IMR-90 (cell line): ENCODE measurements at regions not wholly inside any gene's neighbourhood (a gene's known extent, or its start where the extent isn't known, plus 50 kb on each side); places are given as distances from the start of the nearest gene placed in this dataset.

ENCODE experiments used
- ATAC-seq: fragments of 200-7000 bp; cut with Tn5 transposase; 2 replicates; pipeline ENCODE4 v1.9.1; 2020; ENCODE audit warnings: low read depth, mild to moderate bottlenecking, moderate library complexity
- BruUV-seq: library from RNA; stranded (reverse); fragments of 400-500 nt; replicated peaks from 2 replicates; lab custom pipeline; 2021; lab: Mats Ljungman, UMichigan
- CTCF ChIA-PET: fragments of 300-600 bp; formaldehyde crosslinking; extraction: SDS; loops from one replicate; lab custom pipeline; 2021; ENCODE audit warnings: antibody characterized with exemption; lab: Yijun Ruan, JAX
- POLR2A ChIA-PET: fragments of 300-600 bp; sonication (Branson Sonifier 250); formaldehyde crosslinking; loops from one replicate; lab custom pipeline; 2022; ENCODE audit warnings: antibody characterized with exemption; ENCODE audit not compliant: unreplicated experiment; lab: Charles Lee
- DNase-seq: peaks from one replicate; pipeline ENCODE4 v3.0.0; 2013
- H2AFZ ChIP-seq: replicated peaks from 2 replicates; pipeline ENCODE3; 2013; ENCODE audit warnings: low read length, mild to moderate bottlenecking; ENCODE audit not compliant: poor library complexity
- H2AK5ac ChIP-seq: 2 replicates; pipeline ENCODE4 v1.6.1; 2013; ENCODE audit warnings: low read depth, low read length, inconsistent platforms
- H2AK9ac ChIP-seq: replicated peaks from 2 replicates; pipeline ENCODE3; 2013; ENCODE audit warnings: mild to moderate bottlenecking, low read depth, low read length, moderate library complexity; ENCODE audit not compliant: poor library complexity
- H2BK120ac ChIP-seq: 2 replicates; pipeline ENCODE4 v1.6.1; 2013; ENCODE audit warnings: low read depth, low read length, inconsistent platforms
- H2BK15ac ChIP-seq: 3 replicates; pipeline ENCODE4 v1.6.1; 2013; ENCODE audit warnings: low read depth, low read length, inconsistent platforms
- H2BK20ac ChIP-seq: 2 replicates; pipeline ENCODE4 v1.6.1; 2013; ENCODE audit warnings: low read depth, mild to moderate bottlenecking, inconsistent platforms, low read length, moderate library complexity
- H2BK5ac ChIP-seq: 2 replicates; pipeline ENCODE4 v1.6.1; 2013; ENCODE audit warnings: mild to moderate bottlenecking, low read depth, low read length, inconsistent platforms; ENCODE audit not compliant: poor library complexity, severe bottlenecking
- H3K14ac ChIP-seq: replicated peaks from 2 replicates; pipeline ENCODE4 v1.6.1; 2013; ENCODE audit warnings: low read depth, low read length, inconsistent platforms
- H3K18ac ChIP-seq: 2 replicates; pipeline ENCODE4 v1.6.1; 2013; ENCODE audit warnings: low read depth, low read length, control low read depth
- H3K23ac ChIP-seq: 2 replicates; pipeline ENCODE4 v1.6.1; 2013; ENCODE audit warnings: low read depth, low read length, inconsistent platforms
- H3K27ac ChIP-seq: 2 replicates; pipeline ENCODE4 v1.5.1; 2013; ENCODE audit warnings: mild to moderate bottlenecking, control low read depth, low read length; ENCODE audit not compliant: insufficient read depth
- H3K27me3 ChIP-seq: 2 replicates; pipeline ENCODE4 v1.6.1; 2013; ENCODE audit warnings: low read length; ENCODE audit not compliant: control insufficient read depth, insufficient read depth
- H3K36me3 ChIP-seq: 2 replicates; pipeline ENCODE4 v1.6.1; 2013; ENCODE audit warnings: low read length, mixed read lengths; ENCODE audit not compliant: control insufficient read depth, insufficient read depth
- H3K4ac ChIP-seq: 2 replicates; pipeline ENCODE4 v1.6.1; 2013; ENCODE audit warnings: low read depth, low read length, inconsistent platforms
- H3K4me1 ChIP-seq: 2 replicates; pipeline ENCODE4 v1.6.1; 2013; ENCODE audit warnings: low read length, mixed read lengths; ENCODE audit not compliant: control insufficient read depth, insufficient read depth
- H3K4me2 ChIP-seq: 2 replicates; pipeline ENCODE4 v1.6.1; 2013; ENCODE audit warnings: low read depth, mild to moderate bottlenecking, control low read depth, low read length, moderate library complexity
- H3K4me3 ChIP-seq: 2 replicates; pipeline ENCODE4 v1.5.1; 2013; ENCODE audit warnings: low read depth, mild to moderate bottlenecking, control low read depth, low read length, moderate library complexity; ENCODE audit not compliant: insufficient read depth
- H3K56ac ChIP-seq: 2 replicates; pipeline ENCODE4 v1.6.1; 2013; ENCODE audit warnings: low read length, inconsistent platforms; ENCODE audit not compliant: insufficient read depth; ENCODE audit errors: extremely low read depth
- H3K79me1 ChIP-seq, 2 experiments: 2 replicates each; pipeline ENCODE4 v1.6.1; 2013; ENCODE audit warnings: low read length in 2 of 2, inconsistent platforms in 1 of 2, low read depth in 1 of 2
- H3K9ac ChIP-seq: 2 replicates; pipeline ENCODE4 v1.6.1; 2013; ENCODE audit warnings: low read depth, low read length, control low read depth
- H3K9me1 ChIP-seq: 2 replicates; pipeline ENCODE4 v1.6.1; 2013; ENCODE audit warnings: low read length, inconsistent platforms; ENCODE audit not compliant: insufficient read depth
- H3K9me3 ChIP-seq: 2 replicates; pipeline ENCODE4 v1.6.1; 2013; ENCODE audit warnings: low read length; ENCODE audit not compliant: control insufficient read depth, insufficient read depth
- H4K20me1 ChIP-seq: 2 replicates; pipeline ENCODE4 v1.6.1; 2013; ENCODE audit warnings: low read length, inconsistent platforms; ENCODE audit not compliant: insufficient read depth
- H4K5ac ChIP-seq: 2 replicates; pipeline ENCODE4 v1.6.1; 2013; ENCODE audit warnings: mild to moderate bottlenecking, low read depth, low read length, control low read depth
- H4K8ac ChIP-seq, 2 experiments: 2 replicates each; pipeline ENCODE4 v1.6.1; 2013; ENCODE audit warnings: low read depth in 2 of 2, low read length in 2 of 2, control low read depth in 1 of 2, inconsistent platforms in 1 of 2
- H4K91ac ChIP-seq: 2 replicates; pipeline ENCODE4 v1.6.1; 2013; ENCODE audit warnings: low read depth, low read length, inconsistent platforms; ENCODE audit not compliant: insufficient read depth
- CTCF ChIP-seq: conservative IDR thresholded peaks from 2 replicates; pipeline ENCODE4 v1.5.1; 2012; ENCODE audit warnings: mild to moderate bottlenecking, low read depth, low read length, improper control_type of control experiment
- FOS ChIP-seq: fragments of 150-350 bp; IDR thresholded peaks from 2 replicates; pipeline ENCODE4 v1.6.1; 2016; ENCODE audit warnings: low read depth, low read length
- MAZ ChIP-seq: IDR thresholded peaks from 2 replicates; pipeline ENCODE4 v1.6.1; 2012; ENCODE audit warnings: low read depth, mild to moderate bottlenecking, low read length, improper control_type of control experiment, moderate library complexity, borderline replicate concordance
- MXI1 ChIP-seq: IDR thresholded peaks from 2 replicates; pipeline ENCODE4 v1.6.1; 2012; ENCODE audit warnings: low read depth, mild to moderate bottlenecking, low read length, moderate library complexity, borderline replicate concordance
- NFE2L2 ChIP-seq: fragments of 150-350 bp; IDR thresholded peaks from 2 replicates; pipeline ENCODE4 v1.6.1; 2016; ENCODE audit warnings: low read depth, mild to moderate bottlenecking, low read length
- POLR2A ChIP-seq: IDR thresholded peaks from 2 replicates; pipeline ENCODE4 v1.6.1; 2012; ENCODE audit warnings: mild to moderate bottlenecking, low read depth, low read length
- RAD21 ChIP-seq: IDR thresholded peaks from 2 replicates; pipeline ENCODE4 v1.6.1; 2012; ENCODE audit warnings: low read length, improper control_type of control experiment
- RFX5 ChIP-seq: IDR thresholded peaks from 2 replicates; pipeline ENCODE4 v1.8.0; 2012; ENCODE audit warnings: low read depth, mild to moderate bottlenecking, low read length, moderate library complexity
- WGBS, 2 experiments: methylation state at CpG; one replicate each; pipeline versions ENCODE4 v1.1.5 to v1.1.7; 2013; ENCODE audit warnings: missing lambda C conversion rate in 2 of 2; ENCODE audit not compliant: insufficient read length in 1 of 2; ENCODE audit errors: extremely low coverage in 2 of 2; 5-methylcytosine and 5-hydroxymethylcytosine counted together
- dilution Hi-C: fragments of 300-500 bp; cut with HindIII; formaldehyde crosslinking; loops from one replicate; pipeline ENCODE4 v1.14.3; 2018; ENCODE audit warnings: low sequenced_read_pairs; ENCODE audit not compliant: unreplicated experiment
- in situ Hi-C: fragments of 300-500 bp; cut with MboI; formaldehyde crosslinking; loops from 3 replicates; pipeline ENCODE4 v1.14.3; 2019; ENCODE audit warnings: low sequenced_read_pairs, inconsistent platforms, mixed read lengths
- intact Hi-C: fragments of 100-400 bp; cut with micrococcal nuclease; formaldehyde crosslinking; loops from 2 replicates; pipeline ENCODE4 v1.10.0; 2022
- TF ChIP-seq, protein P1 (sequence below): fragments of 150-350 bp; IDR thresholded peaks from 2 replicates; pipeline ENCODE4 v1.6.1; 2017; ENCODE audit warnings: mild to moderate bottlenecking, antibody characterized with exemption, low read length, low read depth

GRCh38 chr2:217687771-217688170 is 315.0 kb downstream of the TNS1 start:
- in situ Hi-C loops (no loop called here), dilution Hi-C loops (no loop called here), intact Hi-C loops (no loop called here)
- Histone ChIP-seq H4K5ac (peak overlapping the region; percentile 25), H3K4ac (no peak overlapping the region; the same call in 1 of the 2 replicates), H3K36me3 (no peaks in the 10 kb centered on the region), H3K23ac (no peak overlapping the region), H3K27ac (no peak overlapping the region), H3K9me3 (no peaks in the 10 kb centered on the region), H2BK20ac (no peak overlapping the region), H3K9ac (no peak overlapping the region), H2BK120ac (no peak overlapping the region), H3K14ac (no peak overlapping the region), H4K20me1 (no peaks in the 10 kb centered on the region), H2BK15ac (no peak overlapping the region; the same call in 2 of the 3 replicates), H4K91ac (peak overlapping the region; percentile 2; the same call in 1 of the 2 replicates), H3K4me1 (peaks cover 14% of the 10 kb centered on the region), H2AK9ac (no peak overlapping the region), H2AFZ (no peak overlapping the region), H3K4me3 (no peak overlapping the region), H3K4me2 (no peak overlapping the region), H3K18ac (peak overlapping the region; percentile 36; the same call in 1 of the 2 replicates), H2BK5ac (no peak overlapping the region), H4K8ac (no peak overlapping the region), H3K9me1 (no peaks in the 10 kb centered on the region), H3K56ac (no peak overlapping the region), H3K79me1 (no peaks in the 10 kb centered on the region), H2AK5ac (no peak overlapping the region), H3K27me3 (no peaks in the 10 kb centered on the region)
- ATAC-seq (no peak), DNase-seq (no peak)
- TF ChIP-seq, protein P1, sequence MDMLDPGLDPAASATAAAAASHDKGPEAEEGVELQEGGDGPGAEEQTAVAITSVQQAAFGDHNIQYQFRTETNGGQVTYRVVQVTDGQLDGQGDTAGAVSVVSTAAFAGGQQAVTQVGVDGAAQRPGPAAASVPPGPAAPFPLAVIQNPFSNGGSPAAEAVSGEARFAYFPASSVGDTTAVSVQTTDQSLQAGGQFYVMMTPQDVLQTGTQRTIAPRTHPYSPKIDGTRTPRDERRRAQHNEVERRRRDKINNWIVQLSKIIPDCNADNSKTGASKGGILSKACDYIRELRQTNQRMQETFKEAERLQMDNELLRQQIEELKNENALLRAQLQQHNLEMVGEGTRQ: no peak
- no peak for TF ChIP-seq NFE2L2
- no peak for TF ChIP-seq POLR2A
- TF ChIP-seq CTCF: no peak
- TF ChIP-seq RFX5: no peak
- TF ChIP-seq MXI1: no peak
- TF ChIP-seq MAZ: no peak
- TF ChIP-seq FOS: no peak
- no peak for TF ChIP-seq RAD21
- no CpG with 5 or more reads among the region's 6 CpGs for WGBS, 2 experiments
- ChIA-PET CTCF (interaction anchor here (0.8 kb wide), 1 partner anchor 31 kb away, joined by 3 read pairs; no protein-coding TSS in a partner anchor), POLR2A (interaction anchor here (0.6 kb wide), 1 partner anchor 9 kb away, joined by 4 read pairs; no protein-coding TSS in a partner anchor)
- no TSS peak for BruUV-seq
